Ectodermal cell (in vitro differentiated cells): ENCODE measurements at regions not wholly inside any gene's neighbourhood (a gene's known extent, or its start where the extent isn't known, plus 50 kb on each side); places are given as distances from the start of the nearest gene placed in this dataset.
"Not testable (repeated sequence)": the region's sequence is repeated elsewhere in the genome, so short reads cannot be mapped to it uniquely, and the experiment has no call there.

Source experiments
- H3K27ac ChIP-seq: 2 replicates; pipeline ENCODE4 v1.7.0; 2013; ENCODE audit warnings: mild to moderate bottlenecking, low read depth, low read length; ENCODE audit not compliant: insufficient read depth, poor library complexity, severe bottlenecking
- H3K27me3 ChIP-seq: 2 replicates; pipeline ENCODE4 v1.7.0; 2013; ENCODE audit warnings: mild to moderate bottlenecking, low read length; ENCODE audit not compliant: insufficient read depth, control insufficient read depth, poor library complexity, severe bottlenecking
- H3K36me3 ChIP-seq: one replicate; pipeline ENCODE4 v1.7.0; 2013; ENCODE audit warnings: low read length; ENCODE audit not compliant: control insufficient read depth, insufficient read depth
- H3K4me1 ChIP-seq: one replicate; pipeline ENCODE4 v1.7.0; 2013; ENCODE audit warnings: low read length; ENCODE audit not compliant: control insufficient read depth, insufficient read depth
- H3K4me3 ChIP-seq: 2 replicates; pipeline ENCODE4 v1.7.0; 2013; ENCODE audit warnings: low read depth, low read length, control low read depth; ENCODE audit not compliant: insufficient read depth
- H3K9me3 ChIP-seq: 2 replicates; pipeline ENCODE4 v1.7.0; 2013; ENCODE audit warnings: mild to moderate bottlenecking, low read length, moderate library complexity; ENCODE audit not compliant: control insufficient read depth
- WGBS, 2 experiments: methylation state at CpG; one replicate each; pipeline ENCODE4 v1.1.7; 2013; ENCODE audit warnings: missing lambda C conversion rate in 2 of 2; 5-methylcytosine and 5-hydroxymethylcytosine counted together

DNA sequence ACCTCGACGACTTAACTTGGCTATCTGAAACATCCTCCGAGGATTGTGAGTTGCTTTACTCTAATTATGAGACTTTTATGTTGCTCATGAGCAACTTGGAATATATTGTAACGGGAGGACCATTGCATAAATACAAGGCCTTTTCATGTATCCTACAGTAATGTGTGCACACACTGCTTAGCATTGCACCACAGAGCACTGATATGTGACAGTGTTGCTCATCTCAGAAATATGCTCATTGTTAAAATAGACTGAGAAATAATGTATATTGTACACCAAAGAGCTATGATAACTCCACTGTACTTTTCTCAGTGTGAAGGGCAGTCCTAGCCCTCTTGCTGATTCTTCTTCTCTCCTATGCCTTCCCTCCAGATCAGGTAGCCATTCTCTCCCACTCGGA is 102.8 kb upstream of the CDK13 start:
- no peaks in the 10 kb centered on the region for H3K9me3 ChIP-seq
- WGBS, 2 experiments = 91 to 97% methylated on average over 5 of the region's 5 CpGs
- no peak overlapping the region for H3K27ac ChIP-seq
- no peak overlapping the region for H3K4me3 ChIP-seq
- no peaks in the 10 kb centered on the region for H3K4me1 ChIP-seq
- no peaks in the 10 kb centered on the region for H3K36me3 ChIP-seq
- H3K27me3 ChIP-seq = no peaks in the 10 kb centered on the region

DNA sequence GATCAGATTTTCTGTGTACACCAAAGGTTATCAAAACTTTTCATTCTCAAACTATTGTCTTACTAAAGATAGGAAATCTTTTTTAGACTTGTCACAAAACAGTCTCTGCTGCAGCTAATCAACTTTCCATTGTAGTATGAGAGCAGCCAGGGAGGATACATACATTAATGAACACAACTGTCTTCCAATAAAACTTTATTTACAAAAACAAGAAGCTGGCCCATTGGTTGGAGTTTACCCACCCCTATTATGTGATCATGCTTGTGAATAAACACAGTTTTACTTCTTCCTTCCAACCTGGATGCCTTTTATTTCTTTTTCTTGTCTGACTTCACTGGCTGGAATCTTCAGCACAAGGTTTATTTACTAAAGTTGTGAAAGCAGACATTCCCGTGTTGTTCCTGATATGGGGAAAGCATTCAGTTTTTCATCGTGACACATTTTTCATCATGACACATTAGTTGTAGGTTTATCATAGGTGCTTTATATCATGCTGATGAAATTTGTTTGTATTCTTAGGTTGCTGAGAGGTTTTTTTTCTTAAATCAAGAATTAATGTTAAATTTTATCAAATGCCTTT is 98.5 kb upstream of the CDK13 start:
- no peak overlapping the region for H3K27ac ChIP-seq
- H3K9me3 ChIP-seq = no peaks in the 10 kb centered on the region
- H3K36me3 ChIP-seq = no peaks in the 10 kb centered on the region
- peaks cover 21% of the 10 kb centered on the region for H3K27me3 ChIP-seq
- 95 to 97% methylated on average over 2 of the region's 2 CpGs for WGBS, 2 experiments
- no peak overlapping the region for H3K4me3 ChIP-seq
- H3K4me1 ChIP-seq = no peaks in the 10 kb centered on the region

DNA sequence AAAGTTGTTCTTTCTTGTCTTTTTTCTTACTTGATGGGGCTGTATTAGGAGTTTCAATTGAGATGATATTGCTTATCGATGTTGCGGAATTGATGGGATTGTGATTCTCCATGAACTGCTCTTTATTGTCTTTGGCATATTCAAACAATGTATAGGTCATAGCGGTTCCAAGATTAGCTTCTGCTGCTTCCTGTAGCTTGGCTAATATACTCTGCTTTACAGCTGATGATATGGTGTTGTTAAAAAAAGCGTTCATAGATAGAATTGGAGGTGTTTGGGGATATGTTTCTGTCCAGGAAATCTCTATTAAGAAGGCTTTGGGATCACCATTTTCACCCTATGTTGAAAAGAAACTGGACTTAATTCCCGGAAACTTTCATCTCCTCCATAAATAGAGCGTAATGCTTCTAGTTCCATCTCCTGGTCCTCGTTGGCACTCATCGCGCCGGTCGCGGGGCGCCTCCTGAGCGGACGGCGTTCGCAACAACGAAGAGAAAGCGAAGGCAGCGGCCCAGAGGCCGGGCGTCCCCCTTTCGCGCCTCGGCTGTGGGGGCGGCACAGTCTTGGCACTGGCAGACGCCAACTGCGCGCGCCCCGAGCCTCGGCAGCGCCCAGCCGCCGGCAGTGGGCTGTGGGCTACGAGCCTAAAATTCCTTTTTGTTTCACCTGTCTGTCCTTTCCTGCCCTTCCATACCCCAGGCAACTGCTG is 95.3 kb upstream of the CDK13 start:
- H3K4me1 ChIP-seq, H3K36me3 ChIP-seq, H3K9me3 ChIP-seq, H3K27ac ChIP-seq, H3K4me3 ChIP-seq: not testable (repeated sequence)
- WGBS, 2 experiments = 49 to 55% methylated on average over 19 of the region's 36 CpGs
- peaks cover 21% of the 10 kb centered on the region for H3K27me3 ChIP-seq

DNA sequence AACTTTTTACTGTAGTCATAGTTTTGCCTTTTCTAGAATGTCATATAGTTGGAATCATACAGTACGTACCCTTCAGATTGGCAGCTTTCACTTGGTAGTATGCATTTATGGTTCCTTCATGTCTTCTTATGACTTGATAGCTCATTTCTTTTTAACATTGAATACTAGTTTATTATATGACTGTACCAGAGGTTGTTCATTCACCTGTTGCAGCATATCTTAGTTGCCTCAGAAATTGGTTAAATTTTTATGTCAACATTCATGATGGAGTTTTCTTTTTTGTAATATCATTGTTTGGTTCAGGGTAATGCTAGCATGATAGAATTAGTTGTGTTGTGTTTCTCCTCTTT is 94.8 kb upstream of the CDK13 start:
- no peak overlapping the region for H3K27ac ChIP-seq
- WGBS, 2 experiments = 75 to 90% methylated on average over 1 of the region's 1 CpG
- H3K9me3 ChIP-seq = no peaks in the 10 kb centered on the region
- H3K4me1 ChIP-seq = no peaks in the 10 kb centered on the region
- H3K36me3 ChIP-seq = no peaks in the 10 kb centered on the region
- peaks cover 21% of the 10 kb centered on the region for H3K27me3 ChIP-seq
- no peak overlapping the region for H3K4me3 ChIP-seq

DNA sequence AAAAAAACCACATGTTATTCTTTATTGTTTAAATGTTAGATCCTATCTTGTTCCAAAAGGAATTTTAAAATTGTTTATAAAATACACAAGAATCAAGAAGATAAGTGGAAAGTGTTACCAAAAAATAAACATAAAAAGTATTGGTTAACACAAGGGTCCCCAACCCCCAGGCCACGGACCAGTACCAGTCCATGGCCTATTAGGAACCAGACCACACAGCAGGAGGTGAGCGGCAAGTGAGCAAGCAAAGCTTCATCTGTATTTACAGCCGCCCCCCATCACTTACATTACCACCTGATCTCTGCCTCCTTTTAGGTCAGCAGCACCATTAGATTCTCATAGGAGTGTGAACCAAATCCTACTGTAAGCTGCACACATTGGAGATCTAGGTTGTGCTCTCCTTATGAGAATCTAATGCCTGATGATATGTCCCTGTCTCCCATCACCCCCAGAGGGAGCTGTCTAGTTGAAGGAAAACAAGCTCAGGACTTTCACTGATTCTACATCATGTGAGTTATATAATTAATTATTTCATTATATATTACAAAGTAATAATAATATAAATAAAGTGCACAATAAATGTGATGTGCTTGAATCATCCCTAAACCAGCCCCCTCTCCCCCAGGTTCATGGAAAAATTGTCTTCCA is 86.3 kb upstream of the CDK13 start:
- not testable (repeated sequence) for H3K4me3 ChIP-seq, H3K9me3 ChIP-seq
- 88 to 90% methylated on average over 2 of the region's 3 CpGs for WGBS, 2 experiments

DNA sequence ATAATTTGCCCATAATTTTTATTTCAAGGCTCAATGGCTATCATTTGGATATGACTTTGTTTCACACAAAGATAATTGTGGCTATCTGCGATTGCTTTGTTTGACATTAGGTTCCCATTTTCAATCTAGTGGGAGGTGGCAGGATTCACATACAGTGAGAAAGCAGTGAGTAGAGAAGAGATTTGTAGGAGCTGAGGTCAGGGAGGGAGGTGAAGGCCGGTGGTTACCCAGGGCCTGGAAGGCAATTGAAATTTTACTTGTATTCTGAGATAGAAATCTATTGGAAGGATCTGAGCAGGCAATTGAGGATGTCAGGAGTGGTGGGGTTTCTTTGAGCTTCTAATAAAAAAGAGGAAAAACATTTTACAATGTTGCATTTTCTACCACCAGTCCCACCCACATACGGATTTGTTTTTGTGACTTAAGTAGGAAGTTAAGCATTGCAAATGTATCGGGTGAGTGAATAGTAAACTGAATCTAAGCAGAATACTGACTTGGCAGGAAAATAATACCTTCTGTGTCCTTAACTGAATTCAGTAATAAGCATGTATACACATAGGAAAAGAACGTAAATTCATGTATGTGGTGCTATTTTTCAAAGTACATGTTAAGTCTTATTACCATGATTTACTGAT is 80.1 kb upstream of the CDK13 start:
- H3K4me1 ChIP-seq, H3K4me3 ChIP-seq, H3K36me3 ChIP-seq, H3K9me3 ChIP-seq, H3K27me3 ChIP-seq, H3K27ac ChIP-seq: not testable (repeated sequence)
- 88 to 93% methylated on average over 2 to 4 of the region's 5 CpGs for whole genome bisulfite sequencing, 2 experiments

More for the DNA sequence above, 86.3 kb upstream of the CDK13 start:
- not testable (repeated sequence) for H3K27ac ChIP-seq, H3K27me3 ChIP-seq, H3K36me3 ChIP-seq, H3K4me1 ChIP-seq

DNA sequence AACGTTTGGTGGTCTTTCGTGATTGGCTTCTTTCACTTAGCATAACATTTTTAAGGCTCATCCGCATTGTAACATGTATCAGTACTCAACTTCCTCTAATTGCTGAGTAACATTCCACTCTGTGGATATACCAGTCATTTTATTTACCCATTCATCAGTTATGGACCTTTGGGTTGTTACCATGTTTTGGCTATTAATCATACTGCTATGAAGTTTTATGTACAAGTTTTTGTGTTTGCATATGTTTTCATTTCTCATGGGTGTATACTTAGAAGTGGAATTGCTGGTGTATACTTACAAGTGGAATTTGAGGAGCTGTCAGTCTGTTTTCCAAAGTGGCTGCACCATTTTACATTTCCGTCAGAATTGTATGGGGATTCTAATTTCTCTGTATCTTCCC is 78.4 kb upstream of the CDK13 start:
- H3K27ac ChIP-seq, H3K27me3 ChIP-seq, H3K4me1 ChIP-seq, H3K9me3 ChIP-seq, H3K36me3 ChIP-seq, H3K4me3 ChIP-seq: not testable (repeated sequence)
- WGBS, 2 experiments = 83 to 93% methylated on average over 3 of the region's 4 CpGs

DNA sequence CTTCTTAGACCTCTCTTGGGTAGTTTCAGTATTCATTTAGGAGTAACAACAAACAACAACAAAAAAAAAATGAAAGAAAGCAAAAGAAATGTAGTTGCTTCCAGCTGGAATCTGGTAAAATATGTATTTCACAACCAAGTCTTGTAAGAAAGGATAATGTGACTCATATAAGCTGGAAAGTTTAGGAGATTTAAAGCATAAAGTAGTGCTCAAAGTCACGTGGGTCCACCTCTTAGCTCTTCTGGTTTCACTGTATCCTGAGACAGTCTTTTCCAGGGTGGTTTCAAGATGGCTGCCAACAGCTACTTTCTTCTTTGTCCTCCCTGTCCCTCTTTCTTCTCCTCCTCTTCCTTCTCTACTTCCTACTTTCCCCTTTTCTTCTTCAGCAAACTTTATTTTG is 69.5 kb upstream of the CDK13 start:
- no peaks in the 10 kb centered on the region for H3K27me3 ChIP-seq
- WGBS, 2 experiments = 84 to 90% methylated on average over 1 of the region's 1 CpG
- no peaks in the 10 kb centered on the region for H3K9me3 ChIP-seq
- no peak overlapping the region for H3K27ac ChIP-seq
- no peaks in the 10 kb centered on the region for H3K4me1 ChIP-seq
- no peak overlapping the region for H3K4me3 ChIP-seq
- no peaks in the 10 kb centered on the region for H3K36me3 ChIP-seq

DNA sequence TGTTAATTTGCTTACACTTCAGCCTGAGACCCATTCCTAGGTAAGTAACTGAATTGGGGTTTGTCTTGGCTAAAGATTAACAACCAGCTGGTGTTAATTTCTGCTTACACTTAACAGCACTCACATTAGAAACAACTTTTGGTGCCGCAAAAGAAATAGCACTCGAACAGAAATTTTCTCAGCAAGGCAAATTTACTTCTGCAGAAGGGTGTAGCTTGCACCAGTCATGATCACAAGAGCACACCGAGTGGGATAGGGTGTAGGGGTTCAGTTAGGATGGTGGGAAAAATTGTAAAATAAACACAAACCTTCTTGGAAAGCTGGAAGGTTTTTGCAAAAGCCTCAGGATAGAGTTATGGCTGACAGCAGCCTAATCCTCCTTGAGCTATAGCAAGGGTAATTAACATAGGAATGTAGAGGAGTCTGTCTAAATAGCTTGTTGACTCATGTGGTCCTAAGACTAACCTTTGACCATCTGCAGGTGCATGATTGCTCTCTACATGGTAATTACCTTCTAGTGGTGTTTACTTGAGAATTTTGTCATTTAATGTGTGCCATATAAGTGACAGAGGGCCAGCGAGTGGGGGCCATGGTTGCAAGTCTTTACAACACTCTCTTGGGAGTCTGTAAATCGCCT is 67.8 kb upstream of the CDK13 start:
- Histone ChIP-seq H3K27ac (no peak overlapping the region), H3K36me3 (no peaks in the 10 kb centered on the region), H3K9me3 (no peaks in the 10 kb centered on the region), H3K4me1 (no peaks in the 10 kb centered on the region), H3K27me3 (no peaks in the 10 kb centered on the region), H3K4me3 (no peak overlapping the region)
- 92 to 94% methylated on average over 5 of the region's 5 CpGs for WGBS, 2 experiments

DNA sequence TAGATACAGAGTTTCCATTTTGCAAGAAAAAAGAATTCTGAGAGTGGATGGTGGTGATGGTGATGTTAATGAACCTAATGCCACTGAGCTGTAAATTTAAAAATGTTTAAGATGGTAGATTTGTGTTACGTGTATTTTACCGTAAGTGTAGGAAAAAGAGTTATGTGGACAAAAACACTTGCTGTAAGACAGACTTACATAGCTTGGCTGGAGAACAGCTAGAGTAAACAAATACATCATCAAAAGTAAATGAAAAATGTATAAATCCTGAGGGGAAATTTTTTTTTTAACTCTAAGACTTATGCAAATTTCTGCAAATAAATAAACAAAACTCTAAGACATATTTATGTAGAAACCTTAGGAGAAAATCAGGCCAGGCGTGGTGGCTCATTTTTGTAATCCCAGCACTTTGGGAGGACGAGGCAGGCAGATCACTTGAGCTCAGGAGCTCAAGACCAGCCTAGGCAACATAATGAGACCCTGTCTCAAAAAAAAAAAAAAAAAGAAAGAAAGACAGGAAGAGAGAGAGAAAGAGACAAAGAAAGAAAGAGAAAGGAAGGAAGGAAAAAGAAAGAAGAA is 66.2 kb upstream of the CDK13 start:
- no peaks in the 10 kb centered on the region for H3K9me3 ChIP-seq
- WGBS, 2 experiments = 95 to 97% methylated on average over 4 of the region's 4 CpGs
- no peak overlapping the region for H3K4me3 ChIP-seq
- no peaks in the 10 kb centered on the region for H3K27me3 ChIP-seq
- H3K4me1 ChIP-seq = no peaks in the 10 kb centered on the region
- no peak overlapping the region for H3K27ac ChIP-seq
- H3K36me3 ChIP-seq = no peaks in the 10 kb centered on the region
